Neural cell (in vitro differentiated cells): ENCODE measurements at regions not wholly inside any gene's neighbourhood (a gene's known extent, or its start where the extent isn't known, plus 50 kb on each side); places are given as distances from the start of the nearest gene placed in this dataset.

ENCODE experiments used
- H2AFZ ChIP-seq: fragments of 200-600, 300-800 bp; sonication (generic), shearing (Covaris generic); 2 replicates; pipeline ENCODE4 v1.6.0; 2014; ENCODE audit warnings: low read depth, mild to moderate bottlenecking, antibody characterized with exemption, low read length, moderate library complexity
- H3F3A ChIP-seq: fragments of 200-600 bp; shearing (Covaris generic); 2 replicates; pipeline ENCODE4 v1.6.1; 2016; ENCODE audit warnings: mild to moderate bottlenecking, moderate library complexity, mixed read lengths, antibody characterized with exemption, low read length; ENCODE audit not compliant: insufficient read depth, poor library complexity, severe bottlenecking
- H3K27ac ChIP-seq: fragments of 200-600, 300-800 bp; sonication (generic), shearing (Covaris generic); 2 replicates; pipeline ENCODE4 v1.5.1; 2014; ENCODE audit warnings: mild to moderate bottlenecking, low read length, moderate library complexity
- H3K27me3 ChIP-seq: fragments of 300-800, 200-600 bp; sonication (generic), shearing (Covaris generic); 2 replicates; pipeline ENCODE4 v1.6.0; 2014; ENCODE audit warnings: mild to moderate bottlenecking, low read depth, low read length, moderate library complexity; ENCODE audit not compliant: insufficient read depth
- H3K36me3 ChIP-seq: fragments of 300-800, 200-600 bp; sonication (generic), shearing (Covaris generic); 2 replicates; pipeline ENCODE4 v1.5.1; 2014; ENCODE audit warnings: mild to moderate bottlenecking, antibody characterized with exemption, low read length, moderate library complexity; ENCODE audit not compliant: insufficient read depth
- H3K4me2 ChIP-seq: fragments of 300-800, 200-600 bp; sonication (generic), shearing (Covaris generic); 2 replicates; pipeline ENCODE4 v1.6.0; 2014; ENCODE audit warnings: mild to moderate bottlenecking, low read length
- H3K4me3 ChIP-seq: fragments of 300-800, 200-600 bp; sonication (generic), shearing (Covaris generic); 2 replicates; pipeline ENCODE4 v1.5.1; 2014; ENCODE audit warnings: mild to moderate bottlenecking, low read length, moderate library complexity
- H3K79me2 ChIP-seq: fragments of 200-600 bp; shearing (Covaris generic); replicated peaks from 2 replicates; pipeline ENCODE4 v1.6.0; 2014; ENCODE audit warnings: mild to moderate bottlenecking, low read length, moderate library complexity; ENCODE audit not compliant: insufficient read depth
- H3K9ac ChIP-seq: fragments of 300-800, 200-600 bp; sonication (generic), shearing (Covaris generic); 2 replicates; pipeline ENCODE4 v1.6.1; 2016; ENCODE audit warnings: mild to moderate bottlenecking, low read length, mixed read lengths
- H3K9me2 ChIP-seq: fragments of 200-600 bp; shearing (Covaris generic); 2 replicates; pipeline ENCODE4 v1.6.1; 2016; ENCODE audit warnings: mild to moderate bottlenecking, low read length, mixed read lengths; ENCODE audit not compliant: insufficient read depth
- H3K9me3 ChIP-seq: fragments of 200-600, 300-800 bp; sonication (generic), shearing (Covaris generic); 2 replicates; pipeline ENCODE4 v1.6.1; 2016; ENCODE audit warnings: mild to moderate bottlenecking, mixed run types, low read length, moderate library complexity, mixed read lengths
- H4K20me1 ChIP-seq: fragments of 200-600 bp; shearing (Covaris generic); 2 replicates; pipeline ENCODE4 v1.6.1; 2016; ENCODE audit warnings: mild to moderate bottlenecking, mixed run types; ENCODE audit not compliant: insufficient read depth
- CTCF ChIP-seq: fragments of 450-650 bp; IDR thresholded peaks from 2 replicates; pipeline ENCODE4 v1.5.1; 2014; ENCODE audit warnings: antibody characterized with exemption, mild to moderate bottlenecking, moderate library complexity; ENCODE audit not compliant: poor library complexity, severe bottlenecking
- EP300 ChIP-seq: fragments of 450-650 bp; conservative IDR thresholded peaks from 2 replicates; pipeline ENCODE4 v1.6.1; 2014; ENCODE audit warnings: antibody characterized with exemption, mild to moderate bottlenecking, moderate library complexity; ENCODE audit not compliant: poor library complexity, severe bottlenecking
- EZH2 ChIP-seq: fragments of 200-600, 300-800 bp; shearing (Covaris generic), sonication (generic); IDR thresholded peaks from 2 replicates; pipeline ENCODE4 v1.6.1; 2014; ENCODE audit warnings: antibody characterized with exemption, low read length, borderline replicate concordance, mild to moderate bottlenecking; ENCODE audit not compliant: insufficient read depth, poor library complexity, severe bottlenecking
- MXI1 ChIP-seq: fragments of 450-650 bp; conservative IDR thresholded peaks from 2 replicates; pipeline ENCODE4 v1.6.1; 2014; ENCODE audit warnings: antibody characterized with exemption, mild to moderate bottlenecking; ENCODE audit not compliant: poor library complexity, severe bottlenecking
- POLR2AphosphoS5 ChIP-seq: IDR thresholded peaks from 2 replicates; pipeline ENCODE4 v1.6.1; 2012
- RAD21 ChIP-seq: fragments of 450-650 bp; conservative IDR thresholded peaks from 2 replicates; pipeline ENCODE4 v1.6.1; 2014; ENCODE audit warnings: antibody characterized with exemption, mild to moderate bottlenecking, moderate library complexity
- SMC3 ChIP-seq: fragments of 450-650 bp; conservative IDR thresholded peaks from 2 replicates; pipeline ENCODE4 v1.6.1; 2014; ENCODE audit warnings: antibody characterized with exemption, mild to moderate bottlenecking, moderate library complexity; ENCODE audit not compliant: poor library complexity
- TAF1 ChIP-seq: IDR thresholded peaks from 2 replicates; pipeline ENCODE4 v1.6.1; 2012; ENCODE audit warnings: low read depth
- TF ChIP-seq, protein P1 (sequence below): IDR thresholded peaks from 2 replicates; pipeline ENCODE4 v1.6.1; 2012; ENCODE audit warnings: borderline replicate concordance

DNA sequence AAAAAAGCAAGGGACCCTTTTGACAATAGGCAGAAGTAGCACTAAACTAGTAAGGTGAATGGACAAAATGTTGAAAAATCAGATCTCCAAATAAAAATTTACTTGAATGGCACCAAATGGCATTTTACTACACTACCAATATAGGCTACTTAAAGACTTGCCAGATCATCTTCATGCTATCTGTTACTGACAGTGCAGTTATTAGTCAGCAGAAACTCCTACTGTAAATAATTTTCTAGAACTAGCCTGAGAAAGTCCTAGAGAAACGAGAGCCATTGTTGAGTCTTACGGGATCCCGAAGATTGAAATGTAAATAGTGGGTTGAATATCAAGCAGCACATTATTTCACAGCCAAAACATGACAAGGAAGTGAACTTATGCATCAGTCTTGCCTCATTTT is 350.3 kb downstream of the SEC23A start:
- Histone ChIP-seq H3K27ac (no peak overlapping the region), H2AFZ (no peak overlapping the region), H3K9ac (no peak overlapping the region), H3K9me2 (no peaks in the 10 kb centered on the region), H3K4me3 (no peak overlapping the region), H3K27me3 (no peaks in the 10 kb centered on the region), H3K79me2 (no peaks in the 10 kb centered on the region), H3K4me2 (no peak overlapping the region), H3K36me3 (no peaks in the 10 kb centered on the region), H3K9me3 (no peaks in the 10 kb centered on the region), H4K20me1 (no peaks in the 10 kb centered on the region), H3F3A (no peaks in the 10 kb centered on the region)
- TF ChIP-seq RAD21: no peak
- TF ChIP-seq CTCF: no peak
- TF ChIP-seq POLR2AphosphoS5: no peak
- no peak for TF ChIP-seq MXI1
- TF ChIP-seq, protein P1, sequence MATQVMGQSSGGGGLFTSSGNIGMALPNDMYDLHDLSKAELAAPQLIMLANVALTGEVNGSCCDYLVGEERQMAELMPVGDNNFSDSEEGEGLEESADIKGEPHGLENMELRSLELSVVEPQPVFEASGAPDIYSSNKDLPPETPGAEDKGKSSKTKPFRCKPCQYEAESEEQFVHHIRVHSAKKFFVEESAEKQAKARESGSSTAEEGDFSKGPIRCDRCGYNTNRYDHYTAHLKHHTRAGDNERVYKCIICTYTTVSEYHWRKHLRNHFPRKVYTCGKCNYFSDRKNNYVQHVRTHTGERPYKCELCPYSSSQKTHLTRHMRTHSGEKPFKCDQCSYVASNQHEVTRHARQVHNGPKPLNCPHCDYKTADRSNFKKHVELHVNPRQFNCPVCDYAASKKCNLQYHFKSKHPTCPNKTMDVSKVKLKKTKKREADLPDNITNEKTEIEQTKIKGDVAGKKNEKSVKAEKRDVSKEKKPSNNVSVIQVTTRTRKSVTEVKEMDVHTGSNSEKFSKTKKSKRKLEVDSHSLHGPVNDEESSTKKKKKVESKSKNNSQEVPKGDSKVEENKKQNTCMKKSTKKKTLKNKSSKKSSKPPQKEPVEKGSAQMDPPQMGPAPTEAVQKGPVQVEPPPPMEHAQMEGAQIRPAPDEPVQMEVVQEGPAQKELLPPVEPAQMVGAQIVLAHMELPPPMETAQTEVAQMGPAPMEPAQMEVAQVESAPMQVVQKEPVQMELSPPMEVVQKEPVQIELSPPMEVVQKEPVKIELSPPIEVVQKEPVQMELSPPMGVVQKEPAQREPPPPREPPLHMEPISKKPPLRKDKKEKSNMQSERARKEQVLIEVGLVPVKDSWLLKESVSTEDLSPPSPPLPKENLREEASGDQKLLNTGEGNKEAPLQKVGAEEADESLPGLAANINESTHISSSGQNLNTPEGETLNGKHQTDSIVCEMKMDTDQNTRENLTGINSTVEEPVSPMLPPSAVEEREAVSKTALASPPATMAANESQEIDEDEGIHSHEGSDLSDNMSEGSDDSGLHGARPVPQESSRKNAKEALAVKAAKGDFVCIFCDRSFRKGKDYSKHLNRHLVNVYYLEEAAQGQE: no peak
- no peak for TF ChIP-seq EP300
- no peak for TF ChIP-seq SMC3
- TF ChIP-seq EZH2: no peak

- Histone ChIP-seq H4K20me1 (no peaks in the 10 kb centered on the region), H3K79me2 (no peaks in the 10 kb centered on the region), H3K9me3 (no peaks in the 10 kb centered on the region), H3K4me3 (no peak overlapping the region), H3K27me3 (no peaks in the 10 kb centered on the region), H3F3A (no peaks in the 10 kb centered on the region), H3K4me2 (no peak overlapping the region), H2AFZ (no peak overlapping the region), H3K36me3 (no peaks in the 10 kb centered on the region), H3K9ac (no peak overlapping the region), H3K9me2 (no peaks in the 10 kb centered on the region), H3K27ac (no peak overlapping the region)
- TF ChIP-seq TAF1 (no peak), CTCF (no peak), SMC3 (no peak), RAD21 (no peak), POLR2AphosphoS5 (no peak), EZH2 (no peak), MXI1 (no peak), EP300 (no peak)
- TF ChIP-seq, protein P1: no peak
Observed at GRCh38 chr14:38752341-38752740, 350.7 kb downstream of the SEC23A start.
